Activated effector memory CD4-positive, alpha-beta T cell treated with anti-CD3 and anti-CD28 coated beads, Interleukin-2, amount 50 U/mL, for 16 hours (primary cell): ENCODE measurements at regions not wholly inside any gene's neighbourhood (a gene's known extent, or its start where the extent isn't known, plus 50 kb on each side); places are given as distances from the start of the nearest gene placed in this dataset.
"Not testable (repeated sequence)": the region's sequence is repeated elsewhere in the genome, so short reads cannot be mapped to it uniquely, and the experiment has no call there.

Source experiments
- DNase-seq: peaks from one replicate; pipeline ENCODE4 v3.0.0-alpha.2; 2020

DNA sequence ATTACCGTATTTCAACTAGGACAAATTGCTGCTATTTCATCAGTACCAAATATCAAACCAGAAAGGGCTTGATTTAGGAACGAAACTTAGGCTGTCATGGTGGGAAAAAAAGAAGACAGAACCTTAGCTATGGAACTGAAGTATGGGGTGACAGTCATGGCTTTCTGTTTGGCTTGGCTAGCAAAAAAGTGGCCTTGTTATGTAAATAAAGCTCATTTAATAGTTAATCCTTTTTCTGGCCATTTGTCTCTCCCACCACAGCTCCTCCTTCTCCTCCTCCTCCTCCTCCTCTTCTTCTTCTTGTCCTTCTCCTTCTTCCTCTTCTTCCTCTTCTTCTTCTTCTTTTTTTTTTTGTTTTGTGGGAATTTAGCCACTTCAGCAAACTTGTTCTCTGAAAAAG, 434.7 kb upstream of the NDST4 start:
- no peak for DNase-seq

- DNase-seq, result no peak
These were observed 424.0 kb upstream of the NDST4 start for GRCh38 chr4:115537387-115537786.

- no peak for DNase-seq
These were observed 415.7 kb upstream of the NDST4 start for GRCh38 chr4:115529126-115529525.

DNA sequence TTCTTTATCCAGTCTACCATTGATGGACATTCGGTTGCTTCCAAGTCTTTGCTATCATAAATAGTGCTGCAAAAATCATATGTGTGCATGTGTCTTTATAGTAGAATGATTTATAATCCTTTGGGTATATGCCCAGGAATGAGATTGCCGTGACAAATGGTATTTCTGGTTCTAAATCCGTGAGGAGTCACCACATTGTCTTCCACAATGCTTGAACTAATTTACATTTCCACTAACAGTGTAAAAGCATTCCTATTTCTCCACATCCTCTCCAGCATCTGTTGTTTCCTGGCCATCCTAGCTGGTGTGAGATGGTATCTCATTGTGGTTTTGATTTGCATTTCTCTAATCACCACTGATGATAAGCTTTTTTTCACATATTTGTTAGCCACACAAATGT, 406.1 kb upstream of the NDST4 start:
- not testable (repeated sequence) for DNase-seq

- DNase-seq, result no peak
These were observed 402.4 kb upstream of the NDST4 start for GRCh38 chr4:115515772-115516171.

DNA sequence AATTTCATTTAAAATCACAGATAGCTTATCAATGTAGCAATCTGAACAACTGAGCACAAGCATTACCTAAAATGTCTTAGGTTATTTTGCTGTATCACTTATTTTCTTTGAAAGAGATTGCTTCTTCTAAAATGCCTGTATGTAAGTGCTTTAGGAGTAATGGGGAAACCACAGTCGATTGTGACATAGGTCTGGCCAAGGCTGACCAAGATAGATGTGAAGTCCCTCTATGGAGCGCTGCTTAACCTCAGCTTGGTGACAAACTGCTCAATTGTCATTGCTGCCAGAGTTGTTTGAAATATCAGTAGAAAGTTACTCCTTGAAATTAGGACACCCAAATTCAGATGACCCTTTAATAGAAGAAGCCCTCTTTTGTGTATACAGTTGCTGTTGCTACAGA, 401.9 kb upstream of the NDST4 start:
- DNase-seq, result no peak

- DNase-seq, result no peak
These were observed 401.3 kb upstream of the NDST4 start for GRCh38 chr4:115514675-115515074.

DNA sequence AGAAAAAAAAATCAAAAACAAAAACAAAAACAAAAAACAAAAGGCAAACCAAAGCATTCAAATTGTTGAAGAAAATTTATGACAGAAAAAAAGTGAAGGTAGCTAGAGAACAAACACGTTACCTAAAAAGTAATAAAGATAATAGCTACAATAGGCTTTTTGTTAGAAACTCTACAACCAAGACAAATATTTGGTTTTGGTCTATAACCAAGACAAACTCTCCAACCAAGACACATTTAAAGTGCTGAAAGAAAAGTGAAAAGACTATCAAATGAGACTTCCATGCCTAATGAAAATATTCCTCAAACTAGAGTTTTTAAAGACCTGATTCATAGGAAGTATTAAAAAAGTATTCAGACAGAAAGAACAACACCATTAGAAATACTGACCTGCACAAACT, 391.9 kb upstream of the NDST4 start:
- no peak for DNase-seq

DNA sequence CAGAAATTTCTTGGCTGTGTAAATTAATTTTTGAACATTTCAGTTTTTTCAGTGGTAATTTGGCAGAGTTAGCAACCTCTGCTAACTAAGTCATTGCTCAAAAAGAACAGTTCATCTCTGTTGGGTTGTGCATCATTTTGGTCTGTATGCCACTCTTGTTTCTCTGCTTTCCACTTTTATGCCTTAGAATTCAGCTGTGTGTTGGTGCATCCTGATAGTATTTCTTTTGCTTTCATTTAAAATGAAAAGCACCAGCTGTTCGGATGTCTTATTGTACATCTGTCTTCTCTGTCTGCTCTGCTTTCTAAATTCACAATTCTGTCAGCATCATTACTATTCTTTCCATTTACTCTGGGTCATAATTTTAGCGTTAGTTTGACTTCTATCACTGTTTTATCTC, 388.2 kb upstream of the NDST4 start:
- no peak for DNase-seq

DNA sequence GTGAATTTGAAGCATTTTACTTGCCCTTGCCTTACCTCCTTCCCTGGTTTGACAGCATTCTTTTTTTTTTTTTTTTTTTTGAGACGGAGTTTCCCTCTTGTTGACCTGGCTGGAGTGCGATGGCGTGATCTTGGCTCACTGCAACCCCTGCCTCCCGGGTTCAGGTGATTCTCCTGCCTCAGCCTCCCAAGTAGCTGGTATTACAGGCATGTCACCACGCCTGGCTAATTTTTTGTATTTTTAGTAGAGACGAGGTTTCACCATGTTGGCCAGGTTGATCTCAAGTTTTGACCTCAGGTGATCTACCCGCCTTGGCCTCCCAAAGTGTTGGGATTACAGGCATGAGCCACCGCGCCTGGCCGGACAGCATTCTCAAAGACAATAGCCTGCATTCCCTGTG, 380.4 kb upstream of the NDST4 start:
- DNase-seq, result not testable (repeated sequence)

GRCh38 chr4:115491686-115492085, 378.3 kb upstream of the NDST4 start:
- no peak for DNase-seq

DNA sequence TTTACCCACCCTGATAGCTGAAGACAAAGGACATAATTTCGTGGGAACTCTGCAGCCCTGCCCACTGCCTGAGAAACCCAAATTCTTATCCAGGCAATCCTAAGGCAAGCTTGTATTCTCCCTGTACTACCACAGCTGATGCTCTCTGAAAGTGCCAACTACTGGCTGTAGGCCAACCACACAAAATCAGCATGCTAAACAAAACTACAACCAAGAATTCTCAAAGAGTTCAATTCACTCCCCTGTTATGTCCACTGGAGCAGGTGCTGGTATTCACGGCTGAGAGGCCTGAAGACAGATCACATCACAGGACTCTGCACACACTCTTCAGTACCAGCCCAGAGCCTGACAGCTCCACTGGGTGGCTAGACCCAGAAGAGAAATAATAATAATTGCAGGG, 375.9 kb upstream of the NDST4 start:
- DNase-seq, result no peak

DNA sequence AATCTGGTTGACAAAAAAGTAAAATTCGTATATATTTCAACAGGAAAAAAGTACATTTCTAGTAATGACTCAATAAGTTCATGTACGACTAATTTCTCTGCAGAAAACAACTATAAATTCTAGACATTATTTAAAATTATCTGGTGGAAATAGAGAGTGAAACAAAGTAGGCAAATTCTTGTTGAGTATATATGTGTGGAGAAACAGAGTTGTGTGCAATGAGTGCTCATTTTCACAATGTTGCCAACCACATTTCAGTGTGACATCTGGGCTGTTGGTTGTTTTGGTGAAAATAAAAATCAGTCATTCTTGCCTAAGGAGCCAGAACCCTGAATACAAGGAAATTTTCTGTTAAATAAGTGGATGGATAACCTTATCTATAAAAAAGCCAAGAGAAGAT, 372.0 kb upstream of the NDST4 start:
- no peak for DNase-seq

DNA sequence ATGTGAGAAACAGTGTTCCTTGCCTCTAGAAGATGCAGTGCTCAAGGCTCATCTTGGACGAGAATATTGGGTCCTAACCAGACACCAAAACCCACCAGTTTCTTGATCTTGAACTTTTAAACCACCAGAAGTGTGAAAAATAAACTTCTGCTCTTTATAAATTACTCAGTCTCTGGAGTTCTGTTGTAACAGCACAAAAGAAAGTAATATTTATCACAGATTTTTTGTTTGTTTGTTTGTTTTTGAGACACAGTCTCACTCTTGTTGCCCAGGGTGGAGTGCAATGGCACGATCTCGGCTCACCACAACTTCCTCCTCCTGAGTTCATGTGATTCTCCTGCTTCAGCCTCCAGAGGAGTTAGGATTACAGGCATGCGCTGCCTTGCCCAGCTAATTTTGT, 371.1 kb upstream of the NDST4 start:
- DNase-seq, result no peak

- no peak for DNase-seq
These were observed 357.3 kb upstream of the NDST4 start for GRCh38 chr4:115470763-115471162.

DNA sequence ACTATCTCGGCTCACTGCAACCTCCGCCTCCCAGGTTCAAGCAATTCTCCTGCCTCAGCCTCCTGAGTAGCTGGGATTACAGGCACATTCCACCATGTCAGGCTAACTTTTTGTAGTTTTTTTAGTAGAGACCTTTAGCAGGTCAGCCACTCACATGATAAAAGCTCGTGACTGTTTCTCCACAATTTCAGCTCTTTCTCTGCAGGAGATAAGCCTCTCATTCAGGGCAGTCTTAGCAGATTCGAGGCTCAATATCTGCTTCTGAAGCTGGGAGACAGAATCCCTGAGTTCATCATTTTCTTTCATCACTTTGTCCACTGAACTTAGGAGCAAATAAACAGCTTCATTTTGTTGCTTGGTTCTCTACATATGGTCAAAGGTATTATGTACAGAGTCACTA, 345.9 kb upstream of the NDST4 start:
- DNase-seq, result not testable (repeated sequence)

DNA sequence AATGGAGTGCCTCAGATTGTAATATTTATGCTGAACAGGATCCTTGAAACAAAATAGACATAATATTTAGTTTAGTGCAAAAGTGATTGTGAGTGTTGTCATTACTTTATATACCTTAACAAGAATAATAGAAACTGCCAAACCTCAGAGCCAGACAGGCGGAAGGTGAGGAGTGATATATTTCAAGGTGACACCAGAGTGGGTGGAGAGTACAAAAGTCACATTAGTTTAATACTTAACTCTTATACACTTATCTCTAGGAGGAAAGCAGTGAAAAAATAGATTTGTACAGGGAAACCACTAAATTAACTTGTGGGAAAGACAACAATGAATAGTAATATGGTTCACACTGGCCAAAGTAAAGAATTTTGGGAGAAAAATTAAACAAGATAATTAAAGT, 342.8 kb upstream of the NDST4 start:
- no peak for DNase-seq

- no peak for DNase-seq
These were observed 340.8 kb upstream of the NDST4 start for GRCh38 chr4:115454228-115454627.

DNA sequence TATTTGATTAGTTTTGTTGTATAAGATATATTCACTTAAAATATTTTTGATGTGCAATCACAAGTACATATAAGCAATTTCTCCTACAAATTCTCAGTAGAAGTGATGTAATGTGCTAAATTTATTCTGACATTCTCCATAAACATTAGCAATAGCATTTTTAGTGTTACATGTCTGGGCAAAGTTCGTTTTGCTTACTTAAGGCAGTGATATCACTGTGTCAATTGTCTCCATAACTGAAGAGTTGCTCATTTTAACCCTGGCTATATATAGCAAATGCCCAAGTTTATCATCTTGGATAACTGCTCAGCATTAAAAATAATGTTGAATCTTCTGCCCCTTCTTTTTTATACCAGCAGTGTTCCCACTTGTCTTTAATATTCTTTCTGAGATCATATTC, 340.0 kb upstream of the NDST4 start:
- DNase-seq, result no peak

DNA sequence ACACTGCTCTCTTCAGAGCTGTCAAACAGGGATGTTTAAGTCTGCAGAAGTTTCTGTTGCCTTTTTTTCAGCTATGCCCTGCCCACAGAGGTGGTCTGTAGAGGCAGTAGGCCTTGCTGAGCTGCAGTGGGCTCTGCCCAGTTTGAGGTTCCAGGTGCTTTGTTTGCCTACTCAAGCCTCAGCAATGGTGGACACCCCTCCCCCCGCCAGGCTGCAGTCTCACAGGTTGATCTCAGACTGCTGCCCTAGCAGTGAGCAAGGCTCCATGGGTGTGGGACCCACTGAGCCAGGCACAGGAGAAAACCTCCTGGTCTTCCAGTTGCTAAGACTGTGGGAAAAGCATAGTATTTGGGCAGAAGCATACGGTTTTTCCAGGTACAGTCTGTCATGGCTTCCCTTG, 338.8 kb upstream of the NDST4 start:
- DNase-seq, result not testable (repeated sequence)

- DNase-seq, result no peak
These were observed 324.3 kb upstream of the NDST4 start for GRCh38 chr4:115437739-115438138.

DNA sequence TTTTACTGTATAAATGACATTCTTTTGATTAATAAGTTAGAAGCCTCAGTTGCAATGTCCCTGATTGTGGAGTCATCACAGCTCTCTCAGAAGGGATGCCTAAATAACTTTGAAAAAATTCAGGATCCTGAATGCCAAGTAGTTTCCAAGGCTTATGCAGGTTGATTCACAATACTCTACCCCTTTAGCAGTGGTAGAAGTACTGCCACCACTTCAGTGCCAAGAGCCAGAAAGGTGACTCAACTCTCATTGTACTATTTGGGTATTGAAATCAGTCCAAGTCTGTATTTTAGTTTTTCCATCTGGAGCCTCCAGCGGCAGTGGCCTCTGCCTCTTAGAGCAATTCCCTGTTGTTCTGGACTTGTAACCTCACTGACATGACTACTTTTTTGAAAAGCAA, 320.1 kb upstream of the NDST4 start:
- no peak for DNase-seq

DNA sequence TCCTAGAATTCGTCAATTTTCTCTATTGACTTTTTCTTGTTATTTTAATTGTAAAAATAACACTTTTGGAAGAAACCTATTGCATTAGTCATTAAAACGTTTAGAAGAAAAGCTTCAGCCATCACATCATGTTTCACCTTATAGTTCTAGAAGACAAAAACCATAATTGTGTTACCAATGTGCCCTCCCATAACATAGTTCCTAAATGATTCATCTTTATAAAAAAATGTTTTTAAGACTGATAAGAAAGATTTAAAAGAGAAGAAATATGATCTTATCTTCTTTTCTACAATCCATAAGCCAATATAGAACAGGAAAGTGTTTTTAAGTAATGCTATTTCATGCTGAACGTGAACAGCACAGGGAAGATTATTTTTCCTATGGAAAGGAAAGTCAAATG, 316.6 kb upstream of the NDST4 start:
- no peak for DNase-seq

DNA sequence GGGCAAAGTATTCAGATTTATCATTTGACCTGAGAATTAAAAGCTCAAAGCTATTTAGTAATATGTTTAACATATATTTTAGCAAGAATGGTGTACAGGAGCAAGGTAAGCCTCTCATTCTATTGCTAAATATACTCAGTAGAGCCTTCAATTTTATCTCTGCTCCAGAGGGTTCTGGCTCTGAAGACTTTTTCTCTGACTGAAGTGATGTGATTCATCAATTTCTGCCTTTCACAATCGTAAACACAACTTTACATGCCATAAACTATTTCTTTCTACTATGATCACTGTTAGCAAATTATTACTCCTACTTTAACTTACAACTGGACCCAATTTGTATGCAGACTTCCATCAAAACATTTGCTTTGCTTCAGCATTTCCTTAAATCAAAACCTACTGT, 315.0 kb upstream of the NDST4 start:
- no peak for DNase-seq

DNA sequence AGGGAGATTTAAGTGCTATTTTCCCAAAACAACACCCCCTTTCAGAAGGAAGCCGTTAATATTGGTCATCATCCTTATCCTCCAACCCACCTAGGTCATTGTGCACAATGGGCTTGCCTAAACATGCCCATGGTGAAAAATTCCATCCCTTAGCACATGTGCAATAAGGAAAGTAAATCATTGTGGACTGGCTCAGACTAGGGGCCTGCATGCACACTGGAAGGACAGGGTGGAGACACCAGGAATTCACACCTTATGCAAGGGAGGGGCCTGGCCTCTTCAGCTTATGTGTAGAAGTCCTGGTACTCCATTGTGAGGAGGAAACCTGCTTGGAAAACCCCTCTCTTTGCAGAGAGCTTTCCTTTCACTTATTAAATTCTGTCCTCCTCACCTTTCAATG, 311.4 kb upstream of the NDST4 start:
- DNase-seq, result no peak
